Muscle of leg (tissue), 3 donors: ENCODE measurements at regions not wholly inside any gene's neighbourhood (a gene's known extent, or its start where the extent isn't known, plus 50 kb on each side); places are given as distances from the start of the nearest gene placed in this dataset.
"Not testable (repeated sequence)": the region's sequence is repeated elsewhere in the genome, so short reads cannot be mapped to it uniquely, and the experiment has no call there.

Experiments used
- DNase-seq: peaks from one replicate; pipeline ENCODE4 v3.0.0; 2013
- H3K27ac ChIP-seq: one replicate; pipeline ENCODE4 v1.5.1; 2013; ENCODE audit warnings: mild to moderate bottlenecking, low read length, control low read depth
- H3K27me3 ChIP-seq: one replicate; pipeline ENCODE4 v1.6.1; 2013; ENCODE audit warnings: low read length; ENCODE audit not compliant: control insufficient read depth, insufficient read depth
- H3K36me3 ChIP-seq: one replicate; pipeline ENCODE4 v1.6.1; 2013; ENCODE audit warnings: low read length; ENCODE audit not compliant: control insufficient read depth, insufficient read depth
- H3K4me1 ChIP-seq: one replicate; pipeline ENCODE4 v1.6.1; 2013; ENCODE audit warnings: low read length; ENCODE audit not compliant: control insufficient read depth, insufficient read depth
- H3K4me3 ChIP-seq: one replicate; pipeline ENCODE4 v1.5.1; 2013; ENCODE audit warnings: low read length, control low read depth
- H3K9me3 ChIP-seq: replicated peaks from 2 replicates; pipeline ENCODE4 v1.6.1; 2013; ENCODE audit warnings: low read depth, low read length; ENCODE audit not compliant: control insufficient read depth
- WGBS: methylation state at CpG from one replicate; pipeline ENCODE4 v1.1.5; 2013; ENCODE audit warnings: missing lambda C conversion rate; ENCODE audit not compliant: insufficient coverage; 5-methylcytosine and 5-hydroxymethylcytosine counted together

GRCh38 chrX:25442499-25442898 is 426.7 kb upstream of the ARX start:
- 17% methylated on average over 1 of the region's 5 CpGs for WGBS
- DNase-seq: peak; percentile 16
- H3K27ac ChIP-seq: no peak overlapping the region

GRCh38 chrX:25433307-25433706 is 417.5 kb upstream of the ARX start:
- Histone ChIP-seq H3K36me3 (no peaks in the 10 kb centered on the region), H3K4me3 (no peak overlapping the region), H3K27me3 (peaks cover 1% of the 10 kb centered on the region), H3K4me1 (no peaks in the 10 kb centered on the region), H3K9me3 (no peaks in the 10 kb centered on the region), H3K27ac (no peak overlapping the region)
- no peak for DNase-seq
- WGBS: no CpG with 5 or more reads among the region's 2 CpGs

More at GRCh38 chrX:25442499-25442898, 426.7 kb upstream of the ARX start:
- H3K27me3 ChIP-seq: no peaks in the 10 kb centered on the region
- H3K36me3 ChIP-seq: no peaks in the 10 kb centered on the region
- no peaks in the 10 kb centered on the region for H3K4me1 ChIP-seq
- H3K9me3 ChIP-seq: no peaks in the 10 kb centered on the region
- no peak overlapping the region for H3K4me3 ChIP-seq

DNA sequence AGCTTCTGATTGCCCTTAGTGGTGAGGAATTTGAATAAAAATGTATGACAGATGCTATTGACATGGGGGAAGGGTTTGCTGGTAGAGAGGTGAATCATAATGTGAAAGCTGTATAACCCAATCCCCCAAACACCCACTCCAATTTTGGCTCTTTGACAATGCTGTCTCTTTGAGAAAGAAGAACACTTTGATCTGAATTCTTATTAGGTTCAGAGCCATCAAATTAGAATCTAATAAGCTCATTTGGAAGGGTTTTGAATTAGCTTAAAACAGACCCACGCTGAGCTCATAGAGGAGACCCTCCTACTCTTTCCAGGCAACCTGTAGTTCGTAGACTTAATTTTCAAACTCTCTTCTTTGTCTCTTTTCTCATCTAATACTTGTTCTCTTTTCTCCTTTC is 416.6 kb upstream of the ARX start:
- H3K27me3 ChIP-seq: peaks cover 3% of the 10 kb centered on the region
- no CpG with 5 or more reads among the region's 2 CpGs for WGBS
- H3K27ac ChIP-seq: no peak overlapping the region
- no peaks in the 10 kb centered on the region for H3K4me1 ChIP-seq
- H3K9me3 ChIP-seq: no peaks in the 10 kb centered on the region
- H3K4me3 ChIP-seq: no peak overlapping the region
- DNase-seq: no peak
- no peaks in the 10 kb centered on the region for H3K36me3 ChIP-seq

DNA sequence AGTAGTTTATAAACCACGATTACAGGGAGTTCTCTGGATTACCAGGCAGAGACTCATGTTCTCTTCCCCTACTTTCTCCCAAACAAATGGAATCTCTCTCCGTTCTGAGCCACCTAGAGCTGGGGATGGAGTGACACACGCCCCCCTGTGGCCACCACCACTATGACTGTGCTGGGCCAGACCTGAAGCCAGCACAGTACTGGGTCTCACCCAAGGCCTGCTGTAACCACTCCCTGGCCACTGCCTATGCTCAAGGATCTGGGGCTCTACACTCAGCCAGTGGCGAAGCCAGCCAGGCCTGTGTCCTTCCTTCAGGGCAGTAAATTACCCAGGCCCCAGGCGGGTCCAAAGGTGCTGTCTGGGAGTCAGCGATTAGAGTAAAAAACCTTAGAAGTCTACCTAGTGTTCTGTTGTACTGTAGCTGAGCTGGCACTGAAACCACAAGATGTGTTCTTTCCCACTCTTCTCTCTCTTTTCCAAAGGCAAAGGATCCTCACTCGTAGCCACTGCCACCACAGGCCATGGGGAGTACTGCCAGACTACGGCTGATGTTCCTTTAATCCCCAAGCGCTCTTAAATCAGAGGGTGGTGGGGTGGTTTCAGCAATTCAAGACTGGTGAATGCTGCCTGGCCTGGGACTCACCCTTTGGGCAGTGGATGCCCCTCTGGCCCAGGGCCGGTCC is 412.2 kb upstream of the ARX start:
- H3K27me3 ChIP-seq: peaks cover 3% of the 10 kb centered on the region
- H3K27ac ChIP-seq: no peak overlapping the region
- H3K4me3 ChIP-seq: no peak overlapping the region
- H3K4me1 ChIP-seq: no peaks in the 10 kb centered on the region
- H3K36me3 ChIP-seq: no peaks in the 10 kb centered on the region
- no peaks in the 10 kb centered on the region for H3K9me3 ChIP-seq
- WGBS: 33% methylated on average over 3 of the region's 10 CpGs
- no peak for DNase-seq

DNA sequence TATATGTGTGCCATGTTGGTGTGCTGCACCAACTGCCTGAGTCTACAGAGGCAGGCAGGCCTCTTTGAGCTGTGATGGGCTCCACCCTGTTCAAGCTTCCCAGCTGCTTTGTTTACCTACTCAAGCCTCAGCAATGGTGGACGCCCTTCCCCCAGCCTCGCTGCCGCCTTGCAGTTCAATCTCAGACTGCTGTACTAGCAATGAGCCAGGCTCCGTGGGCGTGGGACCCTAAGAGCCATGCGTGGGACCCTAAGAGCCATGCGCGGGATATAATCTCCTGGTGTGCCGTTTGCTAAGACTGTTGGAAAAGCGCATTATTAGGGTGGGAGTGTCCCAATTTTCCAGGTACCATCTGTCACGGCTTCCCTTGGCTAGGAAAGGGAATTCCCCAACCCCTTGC is 388.4 kb upstream of the ARX start:
- H3K36me3 ChIP-seq, H3K4me1 ChIP-seq, DNase-seq, H3K4me3 ChIP-seq, H3K27ac ChIP-seq, H3K9me3 ChIP-seq, H3K27me3 ChIP-seq: not testable (repeated sequence)
- 93% methylated on average over 11 of the region's 11 CpGs for WGBS

DNA sequence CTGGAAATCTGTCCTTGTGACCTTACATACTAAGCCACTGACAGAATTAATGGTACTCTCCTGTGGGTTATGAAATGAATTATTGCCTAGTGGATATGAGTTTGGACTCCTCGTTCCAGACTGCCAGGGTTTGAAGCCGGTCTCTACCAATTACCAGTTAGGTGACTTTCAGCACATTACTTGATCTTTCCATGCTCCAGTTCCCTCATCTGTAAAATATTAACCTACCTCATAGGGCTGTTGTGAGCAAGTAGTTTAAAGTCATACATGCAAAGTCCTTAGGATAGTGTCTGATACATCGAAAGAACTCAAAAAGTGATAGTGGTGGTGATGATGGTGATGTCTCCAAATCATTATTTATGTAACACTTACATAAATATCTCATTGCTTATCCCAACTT is 373.5 kb upstream of the ARX start:
- H3K27ac ChIP-seq: no peak overlapping the region
- H3K4me3 ChIP-seq: no peak overlapping the region
- H3K9me3 ChIP-seq: peaks cover 7% of the 10 kb centered on the region
- H3K27me3 ChIP-seq: no peaks in the 10 kb centered on the region
- no peak for DNase-seq
- H3K36me3 ChIP-seq: no peaks in the 10 kb centered on the region
- no peaks in the 10 kb centered on the region for H3K4me1 ChIP-seq
- WGBS: no CpG with 5 or more reads among the region's 3 CpGs

DNA sequence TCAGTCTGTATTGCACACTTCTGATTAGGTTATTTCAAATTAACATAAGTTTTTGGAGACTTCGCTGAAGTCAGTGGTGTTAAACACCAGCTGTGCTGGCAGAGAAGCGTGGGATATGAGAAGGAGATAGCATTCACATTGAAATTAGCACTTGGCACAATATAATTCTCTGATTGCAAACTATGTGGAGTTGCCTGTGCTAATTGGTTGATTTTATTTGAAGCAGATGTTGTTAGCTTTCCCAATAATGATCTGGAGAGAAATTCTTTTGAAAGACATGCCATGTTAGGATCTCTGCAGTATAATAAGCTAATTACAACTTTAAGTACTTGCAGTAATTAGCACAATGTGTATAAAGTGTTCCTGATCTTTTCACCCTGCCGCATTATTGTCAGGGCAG is 367.4 kb upstream of the ARX start:
- Histone ChIP-seq H3K36me3 (no peaks in the 10 kb centered on the region), H3K9me3 (no peaks in the 10 kb centered on the region), H3K4me1 (no peaks in the 10 kb centered on the region), H3K27me3 (no peaks in the 10 kb centered on the region), H3K4me3 (no peak overlapping the region), H3K27ac (no peak overlapping the region)
- no CpG with 5 or more reads among the region's 3 CpGs for WGBS
- no peak for DNase-seq

- DNase-seq: no peak
- WGBS: no CpG with 5 or more reads among the region's 1 CpG
- no peaks in the 10 kb centered on the region for H3K27me3 ChIP-seq
- H3K9me3 ChIP-seq: no peaks in the 10 kb centered on the region
- H3K36me3 ChIP-seq: no peaks in the 10 kb centered on the region
- no peak overlapping the region for H3K4me3 ChIP-seq
- no peaks in the 10 kb centered on the region for H3K4me1 ChIP-seq
- H3K27ac ChIP-seq: no peak overlapping the region
These were observed 340.7 kb upstream of the ARX start for GRCh38 chrX:25356456-25356855.

- H3K4me3 ChIP-seq: no peak overlapping the region
- H3K4me1 ChIP-seq: no peaks in the 10 kb centered on the region
- H3K36me3 ChIP-seq: no peaks in the 10 kb centered on the region
- 37% methylated on average over 5 of the region's 7 CpGs for WGBS
- no peaks in the 10 kb centered on the region for H3K9me3 ChIP-seq
- no peak overlapping the region for H3K27ac ChIP-seq
- no peak for DNase-seq
- no peaks in the 10 kb centered on the region for H3K27me3 ChIP-seq
These were observed 328.6 kb upstream of the ARX start for GRCh38 chrX:25344161-25344936.

GRCh38 chrX:25343060-25343459 is 327.3 kb upstream of the ARX start:
- no peaks in the 10 kb centered on the region for H3K4me1 ChIP-seq
- peaks cover 2% of the 10 kb centered on the region for H3K9me3 ChIP-seq
- H3K4me3 ChIP-seq: no peak overlapping the region
- no peak overlapping the region for H3K27ac ChIP-seq
- 33% methylated on average over 1 of the region's 1 CpG for WGBS
- no peak for DNase-seq
- H3K36me3 ChIP-seq: no peaks in the 10 kb centered on the region
- no peaks in the 10 kb centered on the region for H3K27me3 ChIP-seq
